Upper lobe of right lung (tissue), 1 donor: ENCODE measurements at regions not wholly inside any gene's neighbourhood (a gene's known extent, or its start where the extent isn't known, plus 50 kb on each side); places are given as distances from the start of the nearest gene placed in this dataset.
A peak's percentile ranks its signal among the peaks of the same experiment; 100 is the strongest.
"Not testable (repeated sequence)": the region's sequence is repeated elsewhere in the genome, so short reads cannot be mapped to it uniquely, and the experiment has no call there.

Experiments used
- ATAC-seq: fragments of 200-7000 bp; cut with Tn5 transposase; one replicate; pipeline ENCODE4 v1.9.1; 2020; ENCODE audit warnings: mild to moderate bottlenecking, moderate library complexity
- DNase-seq: peaks from one replicate; pipeline ENCODE4 v3.0.0-alpha.2; 2020
- H3K27ac ChIP-seq: fragments of 200-600 bp; one replicate; pipeline ENCODE4 v1.8.0; 2022
- H3K27me3 ChIP-seq: fragments of 200-600 bp; one replicate; pipeline ENCODE4 v1.8.0; 2022; ENCODE audit warnings: mild to moderate bottlenecking
- H3K36me3 ChIP-seq: fragments of 200-600 bp; one replicate; pipeline ENCODE4 v1.8.0; 2022
- H3K4me1 ChIP-seq: fragments of 200-600 bp; one replicate; pipeline ENCODE4 v1.8.0; 2022
- H3K4me3 ChIP-seq: fragments of 200-600 bp; one replicate; pipeline ENCODE4 v1.8.0; 2022; ENCODE audit warnings: mild to moderate bottlenecking
- H3K9me3 ChIP-seq: fragments of 200-600 bp; one replicate; pipeline ENCODE4 v1.8.0; 2022
- CTCF ChIP-seq: fragments of 200-600 bp; IDR thresholded peaks from one replicate; pipeline ENCODE4 v1.8.0; 2022; ENCODE audit warnings: antibody characterized with exemption
- intact Hi-C: fragments of 100-400 bp; cut with DNase I; formaldehyde crosslinking; loops from one replicate; pipeline ENCODE4 v1.11.0; 2022
- donor health status: DM: no; HTN: yes; CAD: no; lungs with severe emphysema.

GRCh38 chr14:48052973-48053372, 377.6 kb upstream of the MDGA2 start:
- Histone ChIP-seq H3K27me3 (no peaks in the 10 kb centered on the region), H3K4me3 (no peak overlapping the region), H3K9me3 (no peaks in the 10 kb centered on the region), H3K4me1 (no peaks in the 10 kb centered on the region), H3K36me3 (no peaks in the 10 kb centered on the region), H3K27ac (no peak overlapping the region)
- intact Hi-C loops = no loop called here
- ATAC-seq = no peak
- no peak for TF ChIP-seq CTCF
- DNase-seq = no peak

GRCh38 chr14:48035836-48036235, 360.4 kb upstream of the MDGA2 start:
- Histone ChIP-seq H3K27me3 (no peaks in the 10 kb centered on the region), H3K4me1 (no peaks in the 10 kb centered on the region), H3K9me3 (no peaks in the 10 kb centered on the region), H3K27ac (no peak overlapping the region), H3K4me3 (no peak overlapping the region), H3K36me3 (no peaks in the 10 kb centered on the region)
- DNase-seq = peak; percentile 77
- intact Hi-C loops = no loop called here
- peak; percentile 91 for ATAC-seq
- no peak for TF ChIP-seq CTCF

- Histone ChIP-seq H3K4me1 (no peaks in the 10 kb centered on the region), H3K9me3 (no peaks in the 10 kb centered on the region), H3K36me3 (no peaks in the 10 kb centered on the region), H3K27me3 (no peaks in the 10 kb centered on the region), H3K4me3 (no peak overlapping the region), H3K27ac (no peak overlapping the region)
- ATAC-seq = no peak
- no peak for DNase-seq
- TF ChIP-seq CTCF = no peak
- intact Hi-C loops = no loop called here
These were observed 351.7 kb upstream of the MDGA2 start for GRCh38 chr14:48027115-48027514.

DNA sequence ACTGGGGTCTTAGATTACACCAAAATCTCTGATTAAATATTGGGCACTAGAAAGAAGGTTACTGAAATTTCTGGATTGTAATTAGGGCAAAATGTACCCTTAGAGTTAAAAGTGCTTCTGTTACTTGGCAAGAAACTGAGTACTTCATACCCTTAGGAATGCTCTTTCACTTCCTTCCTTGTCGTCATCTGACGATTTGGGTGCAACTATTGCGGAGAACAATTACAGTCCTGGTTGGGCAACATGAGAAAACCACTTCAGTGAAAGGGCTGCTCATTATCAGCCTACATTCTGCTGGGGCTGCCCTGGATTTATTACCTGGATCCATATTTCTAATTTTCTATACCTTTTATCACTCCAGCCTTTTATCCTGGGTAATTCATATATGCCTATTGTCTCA, 348.5 kb upstream of the MDGA2 start:
- H3K27ac ChIP-seq = peak overlapping the region; percentile 4
- no peaks in the 10 kb centered on the region for H3K36me3 ChIP-seq
- no peak overlapping the region for H3K4me3 ChIP-seq
- intact Hi-C loops = no loop called here
- ATAC-seq (peak; percentile 92), DNase-seq (no peak)
- H3K9me3 ChIP-seq = no peaks in the 10 kb centered on the region
- H3K27me3 ChIP-seq = no peaks in the 10 kb centered on the region
- no peaks in the 10 kb centered on the region for H3K4me1 ChIP-seq
- no peak for TF ChIP-seq CTCF

DNA sequence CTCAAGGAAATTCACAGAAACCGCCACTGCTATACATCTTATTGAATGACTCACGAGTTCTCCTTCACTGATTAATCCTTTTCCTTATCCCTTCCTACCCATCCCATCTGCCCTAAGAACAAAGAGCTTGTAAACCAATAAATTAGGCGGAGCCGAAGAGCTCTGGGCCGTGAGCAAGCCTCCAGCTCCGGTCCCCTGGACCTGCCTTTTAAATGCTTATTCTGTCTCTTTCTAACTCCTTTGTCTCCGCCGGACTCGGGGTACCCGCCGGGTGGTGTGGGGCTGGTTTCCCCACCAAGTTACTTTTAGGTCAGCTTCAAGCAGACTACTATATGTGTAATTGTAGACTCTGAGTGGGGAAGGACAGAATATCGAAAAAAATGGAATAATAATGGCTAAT, 336.1 kb upstream of the MDGA2 start:
- ATAC-seq, H3K27me3 ChIP-seq, H3K9me3 ChIP-seq, intact Hi-C loops, H3K36me3 ChIP-seq, H3K4me3 ChIP-seq, H3K27ac ChIP-seq, DNase-seq, H3K4me1 ChIP-seq: not testable (repeated sequence)

DNA sequence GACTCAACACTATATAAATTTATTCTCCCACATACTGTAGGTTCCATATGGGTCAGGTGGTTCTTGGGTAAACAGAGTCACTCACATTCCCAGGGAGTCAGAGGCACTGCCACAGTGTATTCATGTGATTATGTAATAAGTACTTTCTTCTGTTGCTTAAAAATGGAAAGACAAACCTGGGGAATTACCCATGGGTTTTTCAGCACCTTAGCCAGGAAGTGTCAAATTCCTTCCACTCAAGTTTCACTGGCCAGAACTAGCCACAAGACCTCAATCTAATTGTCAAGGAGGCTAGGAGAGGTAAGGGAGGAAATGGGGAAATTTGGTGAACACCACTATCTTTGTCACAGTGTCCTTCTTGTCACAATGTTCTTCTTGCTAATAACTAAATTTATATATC, 333.2 kb upstream of the MDGA2 start:
- no peak for DNase-seq
- peak; percentile 60 for ATAC-seq
- Histone ChIP-seq H3K4me3 (no peak overlapping the region), H3K4me1 (no peaks in the 10 kb centered on the region), H3K9me3 (no peaks in the 10 kb centered on the region), H3K27ac (no peak overlapping the region), H3K36me3 (no peaks in the 10 kb centered on the region), H3K27me3 (no peaks in the 10 kb centered on the region)
- intact Hi-C loops = no loop called here
- no peak for TF ChIP-seq CTCF
